ENCODE measurements at regions not wholly inside any gene's neighbourhood (a gene's known extent, or its start where the extent isn't known, plus 50 kb on each side); places are given as distances from the start of the nearest gene placed in this dataset.
"Not testable (repeated sequence)": the region's sequence is repeated elsewhere in the genome, so short reads cannot be mapped to it uniquely, and the experiment has no call there.

GRCh38 chr22:22058633-22059290 lies 76.2 kb upstream of the TOP3B start:
- no peak for DNase-seq (ENCODE audit: low spot score in 2 of 2)
- H3K27ac ChIP-seq = no peak overlapping the region
- H3K27me3 ChIP-seq = no peaks in the 10 kb centered on the region
- intact Hi-C loops (cut with DNase I) = no loop called here
- H3K9me3 ChIP-seq = no peaks in the 10 kb centered on the region
- H3K4me1 ChIP-seq = peaks cover 0 to 13% of the 10 kb centered on the region in 2 donors
- no peaks in the 10 kb centered on the region for H3K36me3 ChIP-seq
- H3K4me3 ChIP-seq = no peak overlapping the region
- TF ChIP-seq CTCF (IDR thresholded peaks at IDR 0.05) = no peak

GRCh38 chr22:22057617-22058378 lies 75.2 kb upstream of the TOP3B start:
- no peak for DNase-seq (ENCODE audit: low spot score in 2 of 2)

GRCh38 chr22:22056809-22057594 lies 74.4 kb upstream of the TOP3B start:
- not testable (repeated sequence) for H3K9me3 ChIP-seq

More at GRCh38 chr22:22057617-22058378, 75.2 kb upstream of the TOP3B start:
- Histone ChIP-seq H3K36me3 (no peaks in the 10 kb centered on the region), H3K27me3 (no peaks in the 10 kb centered on the region), H3K27ac (no peak overlapping the region), H3K4me1 (peaks cover 0 to 13% of the 10 kb centered on the region in 2 donors), H3K4me3 (no peak overlapping the region), H3K9me3 (no peaks in the 10 kb centered on the region)
- no peak for TF ChIP-seq CTCF (IDR thresholded peaks at IDR 0.05)
- intact Hi-C loops (cut with DNase I) = no loop called here

GRCh38 chr22:22052548-22053139 lies 70.1 kb upstream of the TOP3B start:
- not testable (repeated sequence) for DNase-seq (ENCODE audit: low spot score in 2 of 2)

More at GRCh38 chr22:22056809-22057594, 74.4 kb upstream of the TOP3B start:
- H3K36me3 ChIP-seq; intact Hi-C loops (cut with DNase I); H3K27me3 ChIP-seq; H3K27ac ChIP-seq; H3K4me1 ChIP-seq; H3K4me3 ChIP-seq; DNase-seq (ENCODE audit: low spot score in 2 of 2): not testable (repeated sequence)

GRCh38 chr22:22051032-22051431 lies 68.4 kb upstream of the TOP3B start:
- H3K27me3 ChIP-seq; DNase-seq (ENCODE audit: low spot score in 2 of 2); H3K9me3 ChIP-seq; intact Hi-C loops (cut with DNase I); H3K36me3 ChIP-seq; H3K27ac ChIP-seq; H3K4me3 ChIP-seq; H3K4me1 ChIP-seq: not testable (repeated sequence)

More at GRCh38 chr22:22052548-22053139, 70.1 kb upstream of the TOP3B start:
- H3K4me1 ChIP-seq; H3K27me3 ChIP-seq; H3K36me3 ChIP-seq; H3K27ac ChIP-seq; H3K4me3 ChIP-seq; intact Hi-C loops (cut with DNase I); H3K9me3 ChIP-seq: not testable (repeated sequence)

GRCh38 chr22:22050141-22050775 lies 67.7 kb upstream of the TOP3B start:
- DNase-seq (ENCODE audit: low spot score in 2 of 2) = no peak
- Histone ChIP-seq H3K4me1 (no peaks in the 10 kb centered on the region), H3K9me3 (no peaks in the 10 kb centered on the region), H3K36me3 (no peaks in the 10 kb centered on the region), H3K4me3 (no peak overlapping the region), H3K27ac (no peak overlapping the region), H3K27me3 (no peaks in the 10 kb centered on the region)
- TF ChIP-seq CTCF (IDR thresholded peaks at IDR 0.05) = no peak
- intact Hi-C loops (cut with DNase I) = no loop called here
